ENCODE measurements at regions not wholly inside any gene's neighbourhood (a gene's known extent, or its start where the extent isn't known, plus 50 kb on each side); places are given as distances from the start of the nearest gene placed in this dataset.

DNA sequence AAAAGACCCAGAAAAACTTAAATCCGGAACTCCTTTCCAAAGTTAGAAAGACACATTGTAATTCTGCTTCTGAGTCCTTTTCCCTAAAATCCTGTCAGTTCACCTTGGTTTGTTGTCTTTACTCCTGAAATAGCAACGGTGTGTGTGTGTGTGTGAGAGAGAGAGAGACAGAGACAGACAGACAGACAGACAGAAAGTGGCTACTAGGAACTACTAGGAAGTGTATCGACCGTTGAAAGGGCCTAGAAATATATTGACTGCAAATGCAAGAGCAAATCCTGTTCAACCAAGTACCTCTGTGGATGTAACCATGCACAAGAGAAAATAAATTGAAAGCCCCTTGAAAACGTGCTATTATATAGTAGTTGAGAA, 100.0 kb upstream of the MLIP start:
- TF ChIP-seq, protein P1, sequence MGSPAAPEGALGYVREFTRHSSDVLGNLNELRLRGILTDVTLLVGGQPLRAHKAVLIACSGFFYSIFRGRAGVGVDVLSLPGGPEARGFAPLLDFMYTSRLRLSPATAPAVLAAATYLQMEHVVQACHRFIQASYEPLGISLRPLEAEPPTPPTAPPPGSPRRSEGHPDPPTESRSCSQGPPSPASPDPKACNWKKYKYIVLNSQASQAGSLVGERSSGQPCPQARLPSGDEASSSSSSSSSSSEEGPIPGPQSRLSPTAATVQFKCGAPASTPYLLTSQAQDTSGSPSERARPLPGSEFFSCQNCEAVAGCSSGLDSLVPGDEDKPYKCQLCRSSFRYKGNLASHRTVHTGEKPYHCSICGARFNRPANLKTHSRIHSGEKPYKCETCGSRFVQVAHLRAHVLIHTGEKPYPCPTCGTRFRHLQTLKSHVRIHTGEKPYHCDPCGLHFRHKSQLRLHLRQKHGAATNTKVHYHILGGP (tag by site-specific recombination; IDR thresholded peaks at IDR 0.05) = no peak
- TF ChIP-seq ZNF239 (tag by site-specific recombination; IDR thresholded peaks at IDR 0.05) (no peak), ZNF211 (tag by site-specific recombination; IDR thresholded peaks at IDR 0.05; ENCODE audit: low read depth) (no peak), REST (tag by site-specific recombination; IDR thresholded peaks at IDR 0.05) (no peak), ZNF785 (tag by site-specific recombination; IDR thresholded peaks at IDR 0.05) (no peak), ZNF19 (tag by site-specific recombination; IDR thresholded peaks at IDR 0.05; ENCODE audit: low read depth) (no peak), ZIC2 (tag by site-specific recombination; IDR thresholded peaks at IDR 0.05) (no peak), ZFP41 (tag by site-specific recombination; IDR thresholded peaks at IDR 0.05; ENCODE audit: borderline replicate concordance) (no peak), ZNF391 (tag by site-specific recombination; IDR thresholded peaks at IDR 0.05; ENCODE audit: borderline replicate concordance, low read depth) (no peak), ZNF335 (tag by site-specific recombination; conservative IDR thresholded peaks at IDR 0.05) (no peak), ZNF175 (tag by site-specific recombination; IDR thresholded peaks at IDR 0.05) (no peak), RBAK (tag by site-specific recombination; IDR thresholded peaks at IDR 0.05) (no peak), TCF7L2 (IDR thresholded peaks at IDR 0.05; ENCODE audit: borderline replicate concordance, low read depth, low read length) (no peak), ZNF580 (tag by site-specific recombination; IDR thresholded peaks at IDR 0.05) (no peak), TRIM28 (IDR thresholded peaks at IDR 0.05; ENCODE audit: borderline replicate concordance, low read length) (no peak), ZNF449 (tag by site-specific recombination; IDR thresholded peaks at IDR 0.05) (no peak)
- TF ChIP-seq, protein P2, sequence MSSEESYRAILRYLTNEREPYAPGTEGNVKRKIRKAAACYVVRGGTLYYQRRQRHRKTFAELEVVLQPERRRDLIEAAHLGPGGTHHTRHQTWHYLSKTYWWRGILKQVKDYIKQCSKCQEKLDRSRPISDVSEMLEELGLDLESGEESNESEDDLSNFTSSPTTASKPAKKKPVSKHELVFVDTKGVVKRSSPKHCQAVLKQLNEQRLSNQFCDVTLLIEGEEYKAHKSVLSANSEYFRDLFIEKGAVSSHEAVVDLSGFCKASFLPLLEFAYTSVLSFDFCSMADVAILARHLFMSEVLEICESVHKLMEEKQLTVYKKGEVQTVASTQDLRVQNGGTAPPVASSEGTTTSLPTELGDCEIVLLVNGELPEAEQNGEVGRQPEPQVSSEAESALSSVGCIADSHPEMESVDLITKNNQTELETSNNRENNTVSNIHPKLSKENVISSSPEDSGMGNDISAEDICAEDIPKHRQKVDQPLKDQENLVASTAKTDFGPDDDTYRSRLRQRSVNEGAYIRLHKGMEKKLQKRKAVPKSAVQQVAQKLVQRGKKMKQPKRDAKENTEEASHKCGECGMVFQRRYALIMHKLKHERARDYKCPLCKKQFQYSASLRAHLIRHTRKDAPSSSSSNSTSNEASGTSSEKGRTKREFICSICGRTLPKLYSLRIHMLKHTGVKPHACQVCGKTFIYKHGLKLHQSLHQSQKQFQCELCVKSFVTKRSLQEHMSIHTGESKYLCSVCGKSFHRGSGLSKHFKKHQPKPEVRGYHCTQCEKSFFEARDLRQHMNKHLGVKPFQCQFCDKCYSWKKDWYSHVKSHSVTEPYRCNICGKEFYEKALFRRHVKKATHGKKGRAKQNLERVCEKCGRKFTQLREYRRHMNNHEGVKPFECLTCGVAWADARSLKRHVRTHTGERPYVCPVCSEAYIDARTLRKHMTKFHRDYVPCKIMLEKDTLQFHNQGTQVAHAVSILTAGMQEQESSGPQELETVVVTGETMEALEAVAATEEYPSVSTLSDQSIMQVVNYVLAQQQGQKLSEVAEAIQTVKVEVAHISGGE (tag by site-specific recombination; conservative IDR thresholded peaks at IDR 0.05; ENCODE audit: low read depth) = no peak
- CTCF ChIA-PET = no interaction called here
- H3K9me3 ChIP-seq (ENCODE audit: control insufficient read depth, insufficient read depth, low read depth, low read length) = no peaks in the 10 kb centered on the region
- POLR2A ChIA-PET = no interaction called here
- no peaks in the 10 kb centered on the region for H3K4me1 ChIP-seq (ENCODE audit: control insufficient read depth, insufficient read depth, low read length)
- H3K36me3 ChIP-seq (ENCODE audit: control insufficient read depth in 2 of 2, insufficient read depth in 1 of 2, low read length in 2 of 2) = no peaks in the 10 kb centered on the region
- no peak overlapping the region for H3K27ac ChIP-seq (ENCODE audit: extremely low read depth, low read depth, low read length)
- no peak overlapping the region for H3K4me3 ChIP-seq (ENCODE audit: low read depth, low read length)

Data from HEK293 (cell line).